Neural progenitor cell (in vitro differentiated cells): ENCODE measurements at regions not wholly inside any gene's neighbourhood (a gene's known extent, or its start where the extent isn't known, plus 50 kb on each side); places are given as distances from the start of the nearest gene placed in this dataset.

ENCODE experiments used
- CTCF ChIP-seq: fragments of 200-600 bp; sonication (generic); IDR thresholded peaks from 2 replicates; pipeline ENCODE4 v1.5.1; 2017; ENCODE audit warnings: antibody characterized with exemption, mild to moderate bottlenecking
- EZH2 ChIP-seq: fragments of 200-600 bp; sonication (generic); IDR thresholded peaks from 2 replicates; pipeline ENCODE4 v1.6.1; 2017; ENCODE audit warnings: antibody characterized with exemption, mild to moderate bottlenecking, moderate library complexity

GRCh38 chr1:164466001-164466421 lies 93.0 kb upstream of the PBX1 start:
- no peak for TF ChIP-seq CTCF
- no peak for TF ChIP-seq EZH2
